ENCODE measurements at regions not wholly inside any gene's neighbourhood (a gene's known extent, or its start where the extent isn't known, plus 50 kb on each side); places are given as distances from the start of the nearest gene placed in this dataset.

- FAIRE-seq: no peak
Measured at GRCh38 chr18:55866006-55866405, 278.0 kb upstream of the TCF4 start.

- no peak for FAIRE-seq
Measured at GRCh38 chr18:55864281-55864680, 276.3 kb upstream of the TCF4 start.

GRCh38 chr18:55863876-55864275 is 275.9 kb upstream of the TCF4 start:
- no peak for FAIRE-seq

- no peak for FAIRE-seq
Measured at GRCh38 chr18:55863391-55863706, 275.4 kb upstream of the TCF4 start.

GRCh38 chr18:55862693-55863390 is 274.9 kb upstream of the TCF4 start:
- FAIRE-seq: no peak

- no peak for FAIRE-seq
Measured at GRCh38 chr18:55861266-55861665, 273.3 kb upstream of the TCF4 start.

- no peak for FAIRE-seq
Measured at GRCh38 chr18:55858661-55859515, 270.9 kb upstream of the TCF4 start.

- FAIRE-seq: no peak
Measured at GRCh38 chr18:55857956-55858355, 270.0 kb upstream of the TCF4 start.

GRCh38 chr18:55857409-55857808 is 269.4 kb upstream of the TCF4 start:
- FAIRE-seq: no peak

- FAIRE-seq: no peak
Measured at GRCh38 chr18:55856679-55857078, 268.7 kb upstream of the TCF4 start.

- FAIRE-seq: no peak
Measured at GRCh38 chr18:55856229-55856628, 268.2 kb upstream of the TCF4 start.

GRCh38 chr18:55853268-55853667 is 265.3 kb upstream of the TCF4 start:
- FAIRE-seq: no peak

GRCh38 chr18:55850904-55851303 is 262.9 kb upstream of the TCF4 start:
- FAIRE-seq: no peak

- no peak for FAIRE-seq
Measured at GRCh38 chr18:55849391-55849790, 261.4 kb upstream of the TCF4 start.

- no peak for FAIRE-seq
Measured at GRCh38 chr18:55847960-55848359, 260.0 kb upstream of the TCF4 start.

GRCh38 chr18:55845221-55845620 is 257.2 kb upstream of the TCF4 start:
- no peak for FAIRE-seq

- FAIRE-seq: no peak
Measured at GRCh38 chr18:55844382-55844781, 256.4 kb upstream of the TCF4 start.

GRCh38 chr18:55841314-55841713 is 253.3 kb upstream of the TCF4 start:
- FAIRE-seq: no peak

GRCh38 chr18:55840601-55841170 is 252.7 kb upstream of the TCF4 start:
- FAIRE-seq: no peak

- FAIRE-seq: no peak
Measured at GRCh38 chr18:55839343-55839742, 251.4 kb upstream of the TCF4 start.

- no peak for FAIRE-seq
Measured at GRCh38 chr18:55838841-55839240, 250.8 kb upstream of the TCF4 start.

- FAIRE-seq: no peak
Measured at GRCh38 chr18:55838319-55838718, 250.3 kb upstream of the TCF4 start.

- FAIRE-seq: no peak
Measured at GRCh38 chr18:55833543-55833942, 245.6 kb upstream of the TCF4 start.

GRCh38 chr18:55830544-55830943 is 242.6 kb upstream of the TCF4 start:
- no peak for FAIRE-seq

Measured in colon (tissue), 2 donors.